SK-N-SH treated with all-trans-retinoic acid at 6 μM for 48 hours (cell line): ENCODE measurements at regions not wholly inside any gene's neighbourhood (a gene's known extent, or its start where the extent isn't known, plus 50 kb on each side); places are given as distances from the start of the nearest gene placed in this dataset.

ENCODE experiments used
- BACH2 ChIP-seq: fragments of 250-450 bp; sonication (Bioruptor Pico); IDR thresholded peaks from 2 replicates; pipeline ENCODE4 v1.9.0; 2021; ENCODE audit warnings: mild to moderate bottlenecking, borderline replicate concordance
- CREB5 ChIP-seq: fragments of 250-450 bp; sonication (Bioruptor Pico); IDR thresholded peaks from 2 replicates; pipeline ENCODE4 v1.5.1; 2020; ENCODE audit warnings: low read depth, mild to moderate bottlenecking, moderate library complexity
- CSDC2 ChIP-seq: fragments of 250-450 bp; sonication (Bioruptor Pico); IDR thresholded peaks from 2 replicates; pipeline ENCODE4 v1.5.0; 2020; ENCODE audit warnings: mild to moderate bottlenecking, moderate library complexity
- GLIS3 ChIP-seq: fragments of 250-450 bp; sonication (Bioruptor Pico); IDR thresholded peaks from 2 replicates; pipeline ENCODE4 v1.5.0; 2020; ENCODE audit warnings: mild to moderate bottlenecking, moderate library complexity
- OSR1 ChIP-seq: fragments of 250-450 bp; sonication (Bioruptor Pico); IDR thresholded peaks from 2 replicates; pipeline ENCODE4 v1.8.0; 2022; ENCODE audit warnings: moderate library complexity, mild to moderate bottlenecking, inconsistent platforms
- PATZ1 ChIP-seq: fragments of 250-450 bp; sonication (Bioruptor Pico); IDR thresholded peaks from 2 replicates; pipeline ENCODE4 v1.8.0; 2020; ENCODE audit warnings: mild to moderate bottlenecking, moderate library complexity, borderline replicate concordance
- SNAI2 ChIP-seq: fragments of 250-450 bp; sonication (Bioruptor Pico); IDR thresholded peaks from 2 replicates; pipeline ENCODE4 v1.5.0; 2020; ENCODE audit warnings: mild to moderate bottlenecking, moderate library complexity
- TCF4 ChIP-seq: fragments of 250-450 bp; sonication (Bioruptor Pico); IDR thresholded peaks from 2 replicates; pipeline ENCODE4 v1.8.0; 2021; ENCODE audit warnings: mild to moderate bottlenecking, moderate library complexity, borderline replicate concordance
- TSHZ2 ChIP-seq: fragments of 250-450 bp; sonication (Bioruptor Pico); IDR thresholded peaks from 2 replicates; pipeline ENCODE4 v1.5.0; 2020; ENCODE audit warnings: mild to moderate bottlenecking, moderate library complexity
- ZFP30 ChIP-seq: fragments of 450-650 bp; formaldehyde crosslinking; IDR thresholded peaks from 2 replicates; pipeline ENCODE4 v1.5.0; 2022; ENCODE audit warnings: mild to moderate bottlenecking, moderate library complexity
- ZNF70 ChIP-seq: fragments of 450-650 bp; formaldehyde crosslinking; IDR thresholded peaks from 2 replicates; pipeline ENCODE4 v1.5.0; 2020; ENCODE audit warnings: mild to moderate bottlenecking, moderate library complexity
- ZNF8 ChIP-seq: fragments of 450-650 bp; formaldehyde crosslinking; IDR thresholded peaks from 2 replicates; pipeline ENCODE4 v1.5.0; 2020; ENCODE audit warnings: mild to moderate bottlenecking, moderate library complexity

- no peak for TF ChIP-seq OSR1 (CRISPR knock-in tag)
- TF ChIP-seq ZNF70: no peak
- no peak for TF ChIP-seq CSDC2 (CRISPR knock-in tag)
- TF ChIP-seq BACH2 (CRISPR knock-in tag): no peak
- TF ChIP-seq TSHZ2 (CRISPR knock-in tag): no peak
- no peak; the same call in 1 of the 2 replicates for TF ChIP-seq TCF4 (CRISPR knock-in tag)
- no peak for TF ChIP-seq PATZ1 (CRISPR knock-in tag)
- no peak for TF ChIP-seq ZNF8
- TF ChIP-seq SNAI2 (CRISPR knock-in tag): no peak
- TF ChIP-seq CREB5 (CRISPR knock-in tag): no peak
- TF ChIP-seq GLIS3 (CRISPR knock-in tag): no peak
- TF ChIP-seq ZFP30 (CRISPR knock-in tag): no peak
Observed at GRCh38 chr16:62933929-62934328, 897.7 kb upstream of the CDH8 start.
